GM12878 (cell line): ENCODE measurements at regions not wholly inside any gene's neighbourhood (a gene's known extent, or its start where the extent isn't known, plus 50 kb on each side); places are given as distances from the start of the nearest gene placed in this dataset.
A peak's percentile ranks its signal among the peaks of the same experiment; 100 is the strongest.

Experiments used
- ATAC-seq: fragments of 200-7000 bp; cut with Tn5 transposase; 3 replicates; pipeline ENCODE4 v1.9.1; 2020; ENCODE audit warnings: mild to moderate bottlenecking, moderate library complexity
- BruUV-seq: library from RNA; stranded (reverse); fragments of 400-500 nt; replicated peaks from 2 replicates; lab custom pipeline; 2021; lab: Mats Ljungman, UMichigan
- CTCF ChIA-PET: fragments of 300-600 bp; sonication (Branson Sonifier 250); formaldehyde crosslinking; extraction: SDS; loops from one replicate; lab custom pipeline; 2021; ENCODE audit warnings: inconsistent platforms; lab: Yijun Ruan, JAX
- POLR2A ChIA-PET: fragments of 350-600 bp; formaldehyde crosslinking; extraction: SDS; loops from one replicate; lab custom pipeline; 2021; ENCODE audit warnings: inconsistent platforms; lab: Charles Lee
- RAD21 ChIA-PET: fragments of 300-600 bp; sonication (Branson Sonifier 250); formaldehyde crosslinking; loops from one replicate; lab custom pipeline; 2023; ENCODE audit warnings: antibody characterized with exemption; ENCODE audit not compliant: unreplicated experiment; lab: Charles Lee
- SMC1A ChIA-PET: fragments of 300-600 bp; sonication (Branson Sonifier 250); formaldehyde crosslinking; loops from one replicate; lab custom pipeline; 2023; ENCODE audit not compliant: unreplicated experiment, uncharacterized antibody; lab: Charles Lee
- DNase-seq: peaks from one replicate; pipeline ENCODE4 v3.0.0-alpha.2; 2011; ENCODE audit warnings: low read depth, low spot score
- FAIRE-seq: peaks from 3 replicates; lab custom pipeline; 2011; peaks lifted over from hg19 to GRCh38; lab: Jason Lieb, UNC
- H2AFZ ChIP-seq: 2 replicates; pipeline ENCODE4 v1.6.0; 2011; ENCODE audit warnings: low read depth, low read length, control low read depth; ENCODE audit not compliant: control insufficient read depth
- H3K27ac ChIP-seq: 2 replicates; pipeline ENCODE4 v1.5.1; 2011; ENCODE audit warnings: control low read depth; ENCODE audit not compliant: control insufficient read depth, insufficient read depth
- H3K27me3 ChIP-seq, 2 experiments: replicated peaks in 1 of 2; 2 replicates each; pipeline versions ENCODE4 v1.6.0 to v1.6.1; 2011; ENCODE audit warnings: low read length in 1 of 2; ENCODE audit not compliant: control insufficient read depth in 2 of 2, insufficient read depth in 2 of 2
- H3K36me3 ChIP-seq, 2 experiments: 2 replicates each; pipeline ENCODE4 v1.5.1; 2011; ENCODE audit warnings: low read length in 1 of 2; ENCODE audit not compliant: control insufficient read depth in 2 of 2, insufficient read depth in 2 of 2
- H3K4me1 ChIP-seq: 2 replicates; pipeline ENCODE4 v1.6.1; 2011; ENCODE audit warnings: mild to moderate bottlenecking, low read length, moderate library complexity, mixed read lengths; ENCODE audit not compliant: control insufficient read depth, insufficient read depth
- H3K4me2 ChIP-seq: 2 replicates; pipeline ENCODE4 v1.6.0; 2011; ENCODE audit warnings: control low read depth; ENCODE audit not compliant: control insufficient read depth, insufficient read depth
- H3K4me3 ChIP-seq: fragments of 200-600 bp; sonication (generic); 2 replicates; pipeline ENCODE4 v1.5.1; 2016
- H3K79me2 ChIP-seq: 2 replicates; pipeline ENCODE4 v1.6.0; 2011; ENCODE audit warnings: low read length; ENCODE audit not compliant: control insufficient read depth, insufficient read depth
- H3K9ac ChIP-seq: 2 replicates; pipeline ENCODE4 v1.8.0; 2011; ENCODE audit warnings: low read length, control low read depth, mixed read lengths; ENCODE audit not compliant: control insufficient read depth, insufficient read depth
- H3K9me3 ChIP-seq: replicated peaks from 3 replicates; pipeline ENCODE4 v1.5.1; 2011; ENCODE audit warnings: mild to moderate bottlenecking, low read length; ENCODE audit not compliant: control insufficient read depth, insufficient read depth
- H4K20me1 ChIP-seq: 2 replicates; pipeline ENCODE4 v1.6.0; 2011; ENCODE audit not compliant: control insufficient read depth, insufficient read depth
- CHD1 ChIP-seq: IDR thresholded peaks from 2 replicates; pipeline ENCODE4 v1.6.1; 2012; ENCODE audit warnings: low read depth, low read length, improper control_type of control experiment
- CTCF ChIP-seq, 3 experiments: IDR thresholded peaks in 2 of 3; conservative IDR thresholded peaks in 1 of 3; 2 replicates each; pipeline ENCODE4 v1.5.1; 2011; ENCODE audit warnings: low read depth in 3 of 3, low read length in 3 of 3, mild to moderate bottlenecking in 3 of 3, control low read depth in 2 of 3, moderate library complexity in 2 of 3, inconsistent platforms in 1 of 3, mixed read lengths in 1 of 3; ENCODE audit not compliant: control insufficient read depth in 2 of 3, insufficient read depth in 1 of 3; ENCODE audit errors: extremely low read depth in 1 of 3
- IRF3 ChIP-seq: fragments of 450-650 bp; IDR thresholded peaks from 2 replicates; pipeline ENCODE4 v1.6.1; 2014; ENCODE audit warnings: mild to moderate bottlenecking
- RAD21 ChIP-seq: IDR thresholded peaks from 2 replicates; pipeline ENCODE4 v1.6.1; 2011; ENCODE audit warnings: mild to moderate bottlenecking, low read depth, low read length, moderate library complexity; ENCODE audit not compliant: insufficient read depth
- SMC3 ChIP-seq: IDR thresholded peaks from 2 replicates; pipeline ENCODE4 v1.6.1; 2011; ENCODE audit warnings: low read length, improper control_type of control experiment, borderline replicate concordance
- WGBS: methylation state at CpG from one replicate; pipeline ENCODE4 v1.1.6; 2016; ENCODE audit warnings: low lambda C conversion rate; ENCODE audit not compliant: insufficient replicate concordance, insufficient coverage; ENCODE audit errors: missing lambda C conversion rate; 5-methylcytosine and 5-hydroxymethylcytosine counted together
- in situ Hi-C: fragments of 300-500 bp; cut with MboI; formaldehyde crosslinking; loops from 9 replicates; pipeline ENCODE4 v1.14.3; 2018; ENCODE audit warnings: mixed read lengths
- intact Hi-C: fragments of 100-400 bp; cut with micrococcal nuclease; formaldehyde crosslinking; loops from one replicate; pipeline ENCODE4 v1.14.2; 2022; ENCODE audit not compliant: unreplicated experiment

- Histone ChIP-seq H3K79me2 (no peaks in the 10 kb centered on the region), H3K27me3 (no peaks in the 10 kb centered on the region), H3K4me2 (no peak overlapping the region), H3K4me3 (no peak overlapping the region), H2AFZ (no peak overlapping the region), H4K20me1 (no peaks in the 10 kb centered on the region), H3K4me1 (no peaks in the 10 kb centered on the region), H3K36me3 (no peaks in the 10 kb centered on the region), H3K27ac (no peak overlapping the region), H3K9me3 (no peaks in the 10 kb centered on the region; the same call in 2 of the 3 replicates), H3K9ac (no peak overlapping the region)
- SMC1A ChIA-PET = interaction anchor here (0.7 to 1.1 kb wide), 2 partner anchors 10 to 607 kb away, joined by 3 read pairs; no protein-coding TSS in a partner anchor
- CTCF ChIA-PET = interaction anchor here (1.0 to 2.4 kb wide), 4 partner anchors 16 to 608 kb away, joined by 3 to 14 read pairs (median 4); no protein-coding TSS in a partner anchor
- DNase-seq = no peak
- POLR2A ChIA-PET = no interaction called here
- peak; percentile 66 for ATAC-seq
- intact Hi-C loops = loop anchor here (5.0 kb wide), 1 partner anchor 606 kb away; no protein-coding TSS in a partner anchor
- TF ChIP-seq RAD21 (0 out of 2 replicates have a peak, but pooled peaks have one; percentile 26), IRF3 (no peak), CTCF (IDR thresholded peaks at IDR 0.05 in 2 of 3, conservative IDR thresholded peaks at IDR 0.05 in 1 of 3; ENCODE audit: control insufficient read depth in 2 of 3, extremely low read depth in 1 of 3, insufficient read depth in 1 of 3, low read depth in 3 of 3, low read length in 3 of 3) (peak in 1 of 3 experiments; percentile 27; a peak in 2 of 6 replicates), CHD1 (no peak), SMC3 (peak; percentile 21; the same call in 1 of the 2 replicates)
- no TSS peak for BruUV-seq
- 3% methylated on average over 3 of the region's 3 CpGs for WGBS
- RAD21 ChIA-PET = interaction anchor here (0.9 kb wide), 1 partner anchor 742 kb away, joined by 3 read pairs; no protein-coding TSS in a partner anchor
- FAIRE-seq = no peak
- in situ Hi-C loops = no loop called here
Observed at GRCh38 chr14:82855912-82856391, 1322.3 kb upstream of the SEL1L start.
